ENCODE measurements at regions not wholly inside any gene's neighbourhood (a gene's known extent, or its start where the extent isn't known, plus 50 kb on each side); places are given as distances from the start of the nearest gene placed in this dataset.

DNA sequence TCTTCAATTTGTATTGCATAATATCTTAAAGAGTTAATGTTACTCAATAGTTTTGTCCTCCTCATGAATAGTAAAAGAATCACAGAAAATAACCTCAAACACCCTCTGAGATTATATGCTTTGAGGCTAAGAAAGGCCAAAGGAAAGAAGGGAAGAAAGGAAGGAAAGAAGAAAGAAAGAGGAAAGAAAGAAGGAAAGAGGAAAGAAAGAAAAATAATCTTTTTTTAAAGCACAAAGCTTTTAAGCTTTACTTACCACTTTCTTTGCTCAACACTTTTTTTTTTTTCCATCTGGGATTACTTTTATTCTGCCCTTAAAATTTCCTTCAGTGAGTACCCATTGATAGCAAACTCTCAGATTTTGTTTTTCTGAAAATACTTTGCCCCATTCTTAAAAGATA lies 369.1 kb downstream of the FGF9 start:
- Histone ChIP-seq H3K36me3 (no peaks in the 10 kb centered on the region), H3K4me3 (no peak overlapping the region), H3K27ac (no peak overlapping the region), H3K4me1 (replicated peaks) (no peaks in the 10 kb centered on the region), H3K27me3 (replicated peaks) (no peaks in the 10 kb centered on the region), H3K9me3 (replicated peaks) (no peaks in the 10 kb centered on the region)
- no peak for DNase-seq (ENCODE audit: low read depth in 1 of 2, low spot score in 2 of 2)

DNA sequence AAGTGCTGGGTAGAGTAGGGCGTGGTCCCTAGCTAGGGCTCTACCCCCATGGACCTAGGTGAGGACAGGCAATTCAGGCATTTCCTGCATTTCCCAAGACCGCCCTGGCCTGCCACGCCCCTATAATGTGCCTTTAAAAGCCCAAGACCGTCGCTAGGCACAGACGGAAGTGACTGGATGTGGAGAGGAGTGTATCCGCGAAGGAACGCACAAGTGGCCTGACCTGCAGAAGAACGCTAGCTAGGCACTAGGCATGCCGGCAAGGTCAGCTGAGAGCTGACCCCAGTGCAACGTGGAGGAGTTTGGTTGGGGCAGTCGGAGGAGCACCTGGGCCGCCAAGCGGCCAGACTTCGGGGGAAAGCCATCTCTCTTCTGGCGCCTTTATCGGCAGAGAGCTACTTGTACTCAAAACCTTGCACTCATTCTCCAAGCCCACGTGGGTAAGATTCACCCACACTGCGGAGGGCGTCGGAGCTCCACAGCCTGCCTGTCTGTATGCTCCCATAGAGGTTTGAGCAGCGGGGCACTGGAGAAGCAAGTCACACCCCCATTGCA lies 370.0 kb downstream of the FGF9 start:
- no peak overlapping the region for H3K27ac ChIP-seq
- H3K4me1 ChIP-seq (replicated peaks), result no peaks in the 10 kb centered on the region
- H3K36me3 ChIP-seq, result no peaks in the 10 kb centered on the region
- no peaks in the 10 kb centered on the region for H3K27me3 ChIP-seq (replicated peaks)
- DNase-seq (ENCODE audit: low read depth in 1 of 2, low spot score in 2 of 2), result no peak
- H3K9me3 ChIP-seq (replicated peaks), result no peaks in the 10 kb centered on the region
- no peak overlapping the region for H3K4me3 ChIP-seq

DNA sequence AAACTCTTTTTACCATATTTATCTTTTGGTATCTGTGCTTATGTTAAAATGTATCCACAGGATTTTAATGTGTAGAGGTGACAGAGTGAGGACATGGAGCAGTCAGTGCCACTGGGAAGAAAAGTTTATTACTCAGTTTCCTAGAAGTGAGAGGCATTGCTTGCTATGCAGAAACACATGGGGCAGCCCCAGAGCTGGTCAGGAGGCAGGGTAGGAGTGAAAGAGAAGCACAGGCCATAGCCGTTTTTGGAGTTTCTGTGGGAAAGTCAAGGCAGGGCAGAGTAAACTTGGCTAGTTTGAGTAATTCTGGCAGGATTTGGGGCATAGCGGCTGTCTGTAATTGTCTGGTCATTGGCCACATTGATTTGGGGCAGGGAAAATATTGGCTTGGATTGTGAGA lies 370.9 kb downstream of the FGF9 start:
- Histone ChIP-seq H3K27me3 (replicated peaks) (no peaks in the 10 kb centered on the region), H3K27ac (no peak overlapping the region), H3K9me3 (replicated peaks) (no peaks in the 10 kb centered on the region), H3K36me3 (no peaks in the 10 kb centered on the region), H3K4me1 (replicated peaks) (no peaks in the 10 kb centered on the region), H3K4me3 (no peak overlapping the region)
- no peak for DNase-seq (ENCODE audit: low read depth in 1 of 2, low spot score in 2 of 2)

DNA sequence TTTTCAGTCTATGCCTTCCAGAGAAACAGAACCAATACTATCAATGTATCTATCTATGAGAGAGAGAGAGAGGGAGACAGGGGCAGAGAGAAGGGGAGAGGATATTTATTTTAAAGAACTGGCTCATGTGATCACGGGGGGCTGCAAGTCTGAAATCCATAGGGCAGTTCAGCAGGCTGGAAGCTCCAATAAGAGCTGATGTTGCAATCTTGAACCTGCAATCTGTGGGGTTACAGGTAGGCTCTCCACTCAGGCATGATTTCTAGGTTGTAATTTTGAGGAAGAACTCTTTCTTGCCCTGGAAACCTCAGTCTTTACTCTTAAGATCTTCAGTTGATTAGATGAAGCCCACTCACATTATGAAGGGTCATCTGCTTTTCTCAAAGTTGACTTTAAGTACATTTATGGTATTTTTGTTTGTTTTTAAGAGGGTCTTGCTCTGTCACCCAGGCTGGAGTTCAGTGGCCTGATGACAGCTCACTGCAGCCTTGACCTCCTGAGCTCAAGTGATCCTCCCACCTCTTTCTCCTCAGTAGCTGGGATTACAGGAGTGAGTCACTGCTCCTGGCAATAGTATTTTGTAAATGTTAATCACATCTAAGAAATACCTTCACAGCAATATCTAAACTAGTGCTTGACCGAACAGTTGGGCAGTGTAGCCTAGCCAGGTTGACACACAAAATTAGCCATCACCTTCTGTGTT lies 376.4 kb downstream of the FGF9 start:
- Histone ChIP-seq H3K27ac (no peak overlapping the region), H3K4me1 (replicated peaks) (no peaks in the 10 kb centered on the region), H3K27me3 (replicated peaks) (no peaks in the 10 kb centered on the region), H3K9me3 (replicated peaks) (no peaks in the 10 kb centered on the region), H3K4me3 (no peak overlapping the region), H3K36me3 (no peaks in the 10 kb centered on the region)
- no peak for DNase-seq (ENCODE audit: low read depth in 1 of 2, low spot score in 2 of 2)

DNA sequence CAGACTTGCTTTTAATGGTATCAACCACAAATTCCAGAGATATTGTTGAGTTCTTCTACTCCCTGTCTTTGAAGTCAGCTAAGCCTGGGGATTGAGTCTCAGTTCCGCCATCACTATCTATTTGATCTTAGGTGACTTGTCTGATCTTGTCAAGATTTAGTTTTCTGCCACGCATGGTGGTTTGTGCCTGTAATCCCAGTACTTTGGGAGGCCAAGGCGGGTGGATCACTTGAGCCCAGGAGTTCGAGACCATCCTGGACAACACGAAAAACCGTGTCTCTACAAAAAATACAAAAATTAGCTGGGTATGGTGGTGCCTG lies 376.9 kb downstream of the FGF9 start:
- H3K27ac ChIP-seq, result no peak overlapping the region
- H3K9me3 ChIP-seq (replicated peaks), result no peaks in the 10 kb centered on the region
- no peak for DNase-seq (ENCODE audit: low read depth in 1 of 2, low spot score in 2 of 2)
- H3K4me1 ChIP-seq (replicated peaks), result no peaks in the 10 kb centered on the region
- no peaks in the 10 kb centered on the region for H3K27me3 ChIP-seq (replicated peaks)
- no peak overlapping the region for H3K4me3 ChIP-seq
- no peaks in the 10 kb centered on the region for H3K36me3 ChIP-seq

DNA sequence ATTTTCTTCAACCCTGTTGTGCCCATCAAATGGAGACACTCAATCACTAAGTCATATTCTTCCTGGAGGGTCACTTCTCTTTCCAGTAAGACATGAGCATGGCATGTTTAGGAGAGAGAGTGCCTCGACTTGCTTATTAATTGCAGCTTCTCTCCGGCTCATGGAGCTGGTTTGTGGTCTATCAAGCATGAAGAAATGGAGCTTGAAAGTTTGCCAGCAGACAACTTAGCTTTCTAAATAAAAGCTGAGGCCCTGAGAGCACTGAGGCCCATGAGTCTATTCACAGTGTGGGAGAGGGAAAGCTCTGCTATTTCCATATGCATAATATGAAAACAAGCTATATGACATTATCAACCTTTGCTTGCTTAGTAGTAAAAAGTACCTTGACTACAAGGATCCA lies 378.5 kb downstream of the FGF9 start:
- H3K9me3 ChIP-seq (replicated peaks), result no peaks in the 10 kb centered on the region
- DNase-seq (ENCODE audit: low read depth in 1 of 2, low spot score in 2 of 2), result no peak
- no peaks in the 10 kb centered on the region for H3K36me3 ChIP-seq
- no peak overlapping the region for H3K4me3 ChIP-seq
- H3K4me1 ChIP-seq (replicated peaks), result no peaks in the 10 kb centered on the region
- H3K27ac ChIP-seq, result no peak overlapping the region
- no peaks in the 10 kb centered on the region for H3K27me3 ChIP-seq (replicated peaks)

DNA sequence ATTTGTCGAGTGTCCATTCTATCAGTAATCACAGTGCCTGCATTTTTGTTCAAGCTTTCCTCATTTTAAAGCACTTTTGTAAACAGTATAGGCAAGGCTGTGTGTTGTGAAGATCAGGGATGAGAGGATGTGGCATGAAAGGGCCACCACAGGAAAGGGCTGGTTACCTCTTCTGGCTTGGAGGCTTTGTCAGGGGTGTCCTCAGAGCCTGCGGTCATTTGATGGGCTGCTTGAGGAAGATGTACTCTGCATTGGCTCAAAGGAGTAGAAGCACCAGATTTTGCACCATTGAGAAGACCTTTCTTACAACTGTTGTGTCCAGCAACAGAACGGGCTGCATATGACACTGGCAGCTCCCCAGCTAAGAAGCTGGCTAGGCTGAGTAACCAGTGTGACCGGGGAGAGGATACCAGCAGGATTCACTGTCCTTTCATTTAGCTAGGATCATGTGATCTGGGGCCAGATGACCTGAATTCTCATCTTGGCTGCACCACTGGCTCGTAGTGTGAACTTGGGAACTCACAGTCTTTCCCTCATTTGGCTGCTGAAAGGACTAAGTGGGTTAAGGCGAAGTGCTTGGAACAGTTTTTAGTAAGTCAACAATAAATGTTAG lies 380.2 kb downstream of the FGF9 start:
- Histone ChIP-seq H3K27ac (no peak overlapping the region), H3K4me3 (no peak overlapping the region), H3K9me3 (replicated peaks) (no peaks in the 10 kb centered on the region), H3K4me1 (replicated peaks) (no peaks in the 10 kb centered on the region), H3K27me3 (replicated peaks) (no peaks in the 10 kb centered on the region), H3K36me3 (no peaks in the 10 kb centered on the region)
- DNase-seq (ENCODE audit: low read depth in 1 of 2, low spot score in 2 of 2), result no peak

DNA sequence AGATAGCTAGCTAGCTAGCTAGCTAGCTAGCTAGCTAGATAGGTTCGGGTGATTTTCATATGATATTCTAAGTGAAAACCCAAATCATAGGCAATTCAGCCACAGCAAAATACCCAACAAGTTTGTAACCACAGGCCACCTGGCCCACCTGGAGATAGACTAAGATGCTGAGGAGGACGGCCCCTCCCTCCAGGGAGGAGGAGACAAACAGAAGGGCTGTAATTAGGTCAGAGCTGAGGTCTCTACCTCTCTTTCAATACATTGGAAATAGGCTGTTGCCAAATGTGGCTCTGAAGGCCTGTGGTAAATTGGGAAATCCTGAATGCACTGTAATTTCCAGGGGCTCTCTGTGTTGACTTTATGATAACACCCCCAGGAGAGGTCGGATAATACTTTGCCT lies 382.2 kb downstream of the FGF9 start:
- H3K27ac ChIP-seq, result no peak overlapping the region
- no peak overlapping the region for H3K4me3 ChIP-seq
- DNase-seq (ENCODE audit: low read depth in 1 of 2, low spot score in 2 of 2), result no peak
- H3K9me3 ChIP-seq (replicated peaks), result no peaks in the 10 kb centered on the region
- no peaks in the 10 kb centered on the region for H3K27me3 ChIP-seq (replicated peaks)
- H3K36me3 ChIP-seq, result no peaks in the 10 kb centered on the region
- no peaks in the 10 kb centered on the region for H3K4me1 ChIP-seq (replicated peaks)

DNA sequence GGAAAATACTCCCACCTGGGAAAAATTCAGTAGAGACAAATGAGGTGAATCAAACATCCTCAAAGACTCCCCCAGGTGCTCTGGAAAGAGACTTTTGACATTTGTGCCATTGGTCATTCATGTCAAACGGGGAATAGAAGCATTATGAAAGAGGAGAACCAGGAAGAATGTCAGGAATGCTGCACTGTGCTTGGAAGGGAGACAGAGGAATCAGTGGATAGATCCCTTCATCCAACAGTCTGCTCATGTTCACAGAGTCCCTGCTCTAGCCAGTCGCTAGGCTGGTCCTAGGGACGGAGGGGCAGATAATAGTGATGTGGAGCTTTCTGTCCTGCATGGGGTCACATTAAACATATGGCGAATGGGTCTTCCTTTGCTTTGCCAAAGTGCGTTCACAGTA lies 384.4 kb downstream of the FGF9 start:
- no peak for DNase-seq (ENCODE audit: low read depth in 1 of 2, low spot score in 2 of 2)

DNA sequence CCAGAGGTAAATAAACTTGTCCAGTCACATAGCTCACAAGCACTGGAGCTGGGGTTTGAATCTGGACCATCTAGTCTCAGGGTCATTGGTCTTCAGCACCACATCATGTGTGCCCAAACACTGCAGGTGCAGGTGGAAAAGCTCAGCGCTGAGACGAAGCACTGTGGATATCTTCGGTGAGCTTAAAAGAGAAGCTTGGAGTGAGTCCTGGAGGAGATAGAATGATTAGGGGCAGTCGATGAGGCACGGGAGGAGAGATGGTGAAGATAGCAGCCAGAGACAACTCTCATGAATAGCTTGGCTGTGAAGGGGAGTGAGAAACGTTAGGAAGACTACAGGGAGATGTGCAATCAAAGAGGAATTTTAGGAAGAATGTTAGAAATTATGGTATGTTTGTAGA lies 389.3 kb downstream of the FGF9 start:
- Histone ChIP-seq H3K27me3 (replicated peaks) (no peaks in the 10 kb centered on the region), H3K27ac (no peak overlapping the region), H3K36me3 (no peaks in the 10 kb centered on the region), H3K4me3 (no peak overlapping the region), H3K9me3 (replicated peaks) (no peaks in the 10 kb centered on the region), H3K4me1 (replicated peaks) (no peaks in the 10 kb centered on the region)
- no peak for DNase-seq (ENCODE audit: low read depth in 1 of 2, low spot score in 2 of 2)

More for the DNA sequence above, 384.4 kb downstream of the FGF9 start:
- H3K36me3 ChIP-seq, result no peaks in the 10 kb centered on the region
- no peak overlapping the region for H3K4me3 ChIP-seq
- H3K27me3 ChIP-seq (replicated peaks), result no peaks in the 10 kb centered on the region
- H3K9me3 ChIP-seq (replicated peaks), result no peaks in the 10 kb centered on the region
- H3K27ac ChIP-seq, result no peak overlapping the region
- no peaks in the 10 kb centered on the region for H3K4me1 ChIP-seq (replicated peaks)

DNA sequence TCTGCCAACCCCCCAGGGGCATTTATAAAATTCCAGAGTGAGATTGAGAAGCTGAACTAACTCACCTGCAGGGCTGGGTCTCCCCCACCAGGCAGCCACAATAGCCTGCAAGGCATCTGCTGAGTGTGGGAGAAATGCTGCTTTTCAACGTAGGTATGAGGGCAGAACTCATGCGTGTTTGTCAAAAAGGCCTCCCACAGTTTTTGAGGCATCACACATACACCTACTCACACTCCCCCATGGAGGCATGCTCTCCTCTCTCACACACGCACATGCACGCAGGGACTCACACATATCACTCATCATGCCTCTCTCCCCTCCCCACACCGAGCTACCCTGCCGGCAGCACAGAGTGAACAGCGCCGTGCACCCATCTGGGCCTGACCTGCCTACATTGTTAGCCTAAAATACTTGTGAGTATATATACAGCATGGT lies 390.5 kb downstream of the FGF9 start:
- no peak for DNase-seq (ENCODE audit: low read depth in 1 of 2, low spot score in 2 of 2)
- H3K27ac ChIP-seq, result no peak overlapping the region
- H3K4me1 ChIP-seq (replicated peaks), result no peaks in the 10 kb centered on the region
- no peaks in the 10 kb centered on the region for H3K27me3 ChIP-seq (replicated peaks)
- H3K36me3 ChIP-seq, result no peaks in the 10 kb centered on the region
- no peaks in the 10 kb centered on the region for H3K9me3 ChIP-seq (replicated peaks)
- H3K4me3 ChIP-seq, result no peak overlapping the region

DNA sequence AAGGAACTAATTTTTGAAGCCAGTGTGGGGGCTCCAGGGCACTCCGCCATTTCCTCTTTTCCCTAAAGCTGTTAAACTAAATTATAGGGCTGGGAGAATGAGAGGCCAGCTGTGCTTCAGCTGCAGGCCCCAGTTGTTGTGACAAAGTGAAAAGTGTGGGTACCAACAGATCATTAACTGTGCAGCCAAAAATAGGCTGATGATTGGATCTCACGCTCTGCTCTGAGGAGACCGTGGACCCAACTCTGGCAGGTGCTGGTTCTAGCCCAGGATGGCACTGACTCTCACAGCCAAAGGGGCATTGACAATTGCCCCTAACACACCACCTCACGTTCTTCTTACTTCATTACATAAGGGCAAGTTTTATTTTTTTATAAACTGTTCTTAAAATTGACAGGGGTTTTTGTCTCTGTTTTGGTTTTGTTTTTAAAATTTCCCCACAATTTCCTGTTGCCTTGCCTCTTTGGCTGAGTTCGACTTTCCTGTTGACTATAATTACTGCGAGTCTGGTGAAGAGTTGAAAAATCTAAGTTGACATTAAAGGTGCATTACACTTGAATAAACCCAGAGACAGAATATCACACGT lies 391.0 kb downstream of the FGF9 start:
- no peaks in the 10 kb centered on the region for H3K4me1 ChIP-seq (replicated peaks)
- H3K36me3 ChIP-seq, result no peaks in the 10 kb centered on the region
- no peak overlapping the region for H3K4me3 ChIP-seq
- DNase-seq (ENCODE audit: low read depth in 1 of 2, low spot score in 2 of 2), result no peak
- H3K9me3 ChIP-seq (replicated peaks), result no peaks in the 10 kb centered on the region
- no peak overlapping the region for H3K27ac ChIP-seq
- H3K27me3 ChIP-seq (replicated peaks), result no peaks in the 10 kb centered on the region

DNA sequence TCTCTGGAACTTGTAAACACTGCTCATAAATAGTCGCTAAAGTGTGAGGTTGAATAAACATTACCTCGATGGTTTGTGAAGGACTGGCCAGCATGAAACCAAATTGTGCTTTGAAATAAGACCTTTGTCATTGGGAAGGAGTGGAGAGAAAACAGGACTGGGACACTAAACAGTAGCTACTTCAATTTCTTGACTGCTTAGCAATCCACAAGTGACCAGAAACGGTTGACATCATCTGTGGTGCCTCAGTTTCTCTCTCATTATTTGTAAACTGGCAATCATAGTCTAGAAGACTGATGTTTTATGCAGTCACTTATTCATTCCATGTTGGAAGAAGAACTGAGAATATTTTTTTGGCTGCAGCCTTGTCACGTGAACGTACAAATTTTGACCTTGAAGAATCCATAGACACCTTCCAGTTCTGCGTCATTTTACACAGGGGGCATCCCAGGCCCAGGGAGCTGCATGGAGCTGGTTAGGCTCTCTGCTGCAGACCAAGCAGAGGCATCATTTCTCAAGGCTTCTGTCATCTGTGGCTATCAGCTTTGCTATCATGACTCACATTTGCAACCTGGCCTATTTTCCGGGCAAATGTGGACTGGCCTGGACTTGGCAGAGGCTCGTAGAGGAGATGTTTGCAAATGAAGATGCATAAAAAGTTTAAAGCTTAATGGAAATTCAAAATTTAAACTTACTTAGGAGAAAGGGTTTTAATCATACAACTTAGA lies 391.8 kb downstream of the FGF9 start:
- DNase-seq (ENCODE audit: low read depth in 1 of 2, low spot score in 2 of 2), result no peak
- Histone ChIP-seq H3K4me3 (no peak overlapping the region), H3K4me1 (replicated peaks) (no peaks in the 10 kb centered on the region), H3K27ac (no peak overlapping the region), H3K9me3 (replicated peaks) (no peaks in the 10 kb centered on the region), H3K36me3 (no peaks in the 10 kb centered on the region), H3K27me3 (replicated peaks) (no peaks in the 10 kb centered on the region)
